ENCODE measurements at regions not wholly inside any gene's neighbourhood (a gene's known extent, or its start where the extent isn't known, plus 50 kb on each side); places are given as distances from the start of the nearest gene placed in this dataset.
"Not testable (repeated sequence)": the region's sequence is repeated elsewhere in the genome, so short reads cannot be mapped to it uniquely, and the experiment has no call there.

GRCh38 chr1:189311915-189312314, 1165.7 kb downstream of the BRINP3 start:
- no peak for DNase-seq (ENCODE audit: low read depth)

- no peak for DNase-seq (ENCODE audit: low read depth)
Measured at GRCh38 chr1:189312499-189312898, 1165.2 kb downstream of the BRINP3 start.

- no peak for DNase-seq (ENCODE audit: low read depth)
Measured at GRCh38 chr1:189313488-189313887, 1164.2 kb downstream of the BRINP3 start.

GRCh38 chr1:189315035-189315901, 1162.4 kb downstream of the BRINP3 start:
- DNase-seq (ENCODE audit: low read depth), result no peak

- no peak for DNase-seq (ENCODE audit: low read depth)
Measured at GRCh38 chr1:189323091-189323490, 1154.6 kb downstream of the BRINP3 start.

GRCh38 chr1:189331071-189331470, 1146.6 kb downstream of the BRINP3 start:
- not testable (repeated sequence) for DNase-seq (ENCODE audit: low read depth)

- DNase-seq (ENCODE audit: low read depth), result no peak
Measured at GRCh38 chr1:189336115-189337100, 1141.3 kb downstream of the BRINP3 start.

GRCh38 chr1:189349607-189350006, 1128.1 kb downstream of the BRINP3 start:
- no peak for DNase-seq (ENCODE audit: low read depth)

GRCh38 chr1:189350983-189351616, 1126.6 kb downstream of the BRINP3 start:
- DNase-seq (ENCODE audit: low read depth), result no peak

GRCh38 chr1:189351960-189352359, 1125.7 kb downstream of the BRINP3 start:
- DNase-seq (ENCODE audit: low read depth), result no peak

- no peak for DNase-seq (ENCODE audit: low read depth)
Measured at GRCh38 chr1:189356206-189356605, 1121.5 kb downstream of the BRINP3 start.

- DNase-seq (ENCODE audit: low read depth), result no peak
Measured at GRCh38 chr1:189357317-189357716, 1120.3 kb downstream of the BRINP3 start.

- DNase-seq (ENCODE audit: low read depth), result no peak
Measured at GRCh38 chr1:189369612-189370011, 1108.1 kb downstream of the BRINP3 start.

- no peak for DNase-seq (ENCODE audit: low read depth)
Measured at GRCh38 chr1:189374816-189375215, 1102.8 kb downstream of the BRINP3 start.

- no peak for DNase-seq (ENCODE audit: low read depth)
Measured at GRCh38 chr1:189405419-189405818, 1072.2 kb downstream of the BRINP3 start.

- no peak for DNase-seq (ENCODE audit: low read depth)
Measured at GRCh38 chr1:189409774-189410173, 1067.9 kb downstream of the BRINP3 start.

GRCh38 chr1:189424746-189425331, 1052.8 kb downstream of the BRINP3 start:
- DNase-seq (ENCODE audit: low read depth), result peak; percentile 1

GRCh38 chr1:189429610-189430009, 1048.1 kb downstream of the BRINP3 start:
- DNase-seq (ENCODE audit: low read depth), result peak; percentile 7

GRCh38 chr1:189431447-189431846, 1046.2 kb downstream of the BRINP3 start:
- DNase-seq (ENCODE audit: low read depth), result peak; percentile 8

GRCh38 chr1:189432753-189433152, 1044.9 kb downstream of the BRINP3 start:
- DNase-seq (ENCODE audit: low read depth), result no peak

- peak; percentile 13 for DNase-seq (ENCODE audit: low read depth)
Measured at GRCh38 chr1:189434461-189434860, 1043.2 kb downstream of the BRINP3 start.

GRCh38 chr1:189435398-189435797, 1042.3 kb downstream of the BRINP3 start:
- DNase-seq (ENCODE audit: low read depth), result no peak

All from M059J (cell line).